Ramos (cell line): ENCODE measurements at regions not wholly inside any gene's neighbourhood (a gene's known extent, or its start where the extent isn't known, plus 50 kb on each side); places are given as distances from the start of the nearest gene placed in this dataset.

Experiments
- in situ Hi-C: fragments of 300-500 bp; cut with MboI; formaldehyde crosslinking; loops from one replicate; pipeline ENCODE4 v1.14.3; 2022; ENCODE audit warnings: low sequenced_read_pairs; ENCODE audit not compliant: unreplicated experiment

DNA sequence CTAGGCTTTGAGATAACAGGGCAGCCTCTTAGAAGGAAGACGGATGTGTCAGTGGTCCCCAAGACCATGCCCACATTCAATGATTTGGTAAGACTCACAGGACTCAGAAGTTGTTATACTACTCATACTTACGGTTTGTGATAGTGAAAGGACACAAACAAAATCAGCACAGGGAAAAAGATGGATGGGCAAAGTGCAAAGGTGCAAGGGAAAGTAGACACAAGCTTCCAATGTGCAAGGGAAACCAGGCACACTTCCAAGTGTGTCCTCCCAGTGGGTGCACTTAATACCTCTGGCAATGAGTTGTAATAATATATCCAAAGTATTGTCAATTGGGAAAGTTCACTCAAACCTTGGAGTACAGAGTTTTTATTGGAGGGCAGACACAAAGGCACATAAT lies 53.8 kb upstream of the VCX start:
- in situ Hi-C loops = no loop called here

DNA sequence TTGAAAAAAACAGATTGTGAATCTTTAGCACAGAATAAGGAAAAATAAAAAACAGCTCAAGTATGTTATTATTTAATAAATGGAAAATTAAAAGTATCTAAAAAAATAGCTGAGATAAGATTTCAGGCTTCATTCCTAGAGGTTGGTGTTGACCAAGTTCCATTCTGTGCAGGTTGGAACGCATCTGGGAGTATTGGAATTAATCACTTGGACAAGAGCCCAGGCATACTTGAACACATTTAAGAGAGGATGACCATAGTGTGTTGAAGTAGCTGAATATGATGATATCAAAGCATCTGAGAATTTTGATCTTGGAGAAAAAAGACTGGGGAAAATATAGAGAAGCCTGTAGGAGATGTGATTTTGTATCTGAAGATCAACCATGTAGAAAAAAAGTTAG lies 54.6 kb upstream of the VCX start:
- in situ Hi-C loops = no loop called here

DNA sequence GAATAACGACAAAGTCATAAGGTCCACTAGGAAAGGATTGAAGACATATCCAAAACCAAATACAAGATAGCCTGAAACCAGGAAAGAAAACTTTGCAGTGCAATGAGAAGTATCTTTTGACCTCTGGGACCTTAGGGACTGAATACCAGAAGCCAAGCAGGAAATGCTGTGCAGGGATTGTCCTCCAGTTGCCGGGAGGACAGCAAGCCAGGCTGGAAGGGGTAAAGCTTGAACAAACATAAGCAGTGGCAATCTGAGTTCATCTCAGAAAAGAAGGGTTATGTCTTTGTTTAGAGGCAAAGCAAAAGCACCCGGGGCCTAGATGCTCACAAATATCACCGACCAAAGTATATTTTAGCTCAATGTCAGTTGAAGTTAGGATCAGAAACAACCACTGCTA lies 55.3 kb upstream of the VCX start:
- in situ Hi-C loops = no loop called here

DNA sequence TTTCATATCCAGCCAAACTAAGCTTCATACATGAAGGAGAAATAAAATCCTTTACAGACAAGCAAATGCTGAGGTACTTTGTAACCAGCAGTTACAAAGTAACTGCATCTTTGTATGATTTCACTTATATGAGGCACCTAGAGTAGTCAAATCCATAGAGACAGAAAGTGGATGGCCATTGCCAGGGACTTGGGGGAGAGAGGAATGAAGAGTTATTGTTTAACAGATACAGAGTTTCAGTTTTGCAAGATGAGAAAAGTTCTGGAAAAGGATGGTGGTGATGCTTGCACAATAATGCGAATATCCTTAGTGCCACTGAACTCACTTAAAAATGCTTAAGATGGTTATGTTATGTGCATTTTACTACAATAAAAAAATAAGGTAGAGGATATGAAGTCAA lies 58.4 kb upstream of the VCX start:
- in situ Hi-C loops = no loop called here

DNA sequence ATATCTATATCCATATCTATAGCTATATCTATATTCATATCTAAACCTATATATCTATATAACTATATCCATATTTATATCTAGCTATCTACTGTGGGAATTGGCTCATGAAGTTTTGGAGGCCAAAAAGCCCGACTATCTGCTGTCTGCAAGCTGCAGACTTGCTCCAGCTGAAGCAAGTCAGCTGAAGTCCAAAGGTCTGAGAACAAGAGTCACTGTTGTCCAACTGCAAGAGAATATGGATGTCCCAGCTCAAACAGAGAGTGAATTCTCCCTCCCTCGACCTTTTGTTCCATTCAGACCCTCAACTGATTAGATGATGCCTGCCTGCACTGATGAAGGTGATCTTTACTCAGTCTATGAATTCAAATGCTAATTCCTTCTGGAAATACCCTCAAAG lies 63.3 kb upstream of the VCX start:
- in situ Hi-C loops = no loop called here

DNA sequence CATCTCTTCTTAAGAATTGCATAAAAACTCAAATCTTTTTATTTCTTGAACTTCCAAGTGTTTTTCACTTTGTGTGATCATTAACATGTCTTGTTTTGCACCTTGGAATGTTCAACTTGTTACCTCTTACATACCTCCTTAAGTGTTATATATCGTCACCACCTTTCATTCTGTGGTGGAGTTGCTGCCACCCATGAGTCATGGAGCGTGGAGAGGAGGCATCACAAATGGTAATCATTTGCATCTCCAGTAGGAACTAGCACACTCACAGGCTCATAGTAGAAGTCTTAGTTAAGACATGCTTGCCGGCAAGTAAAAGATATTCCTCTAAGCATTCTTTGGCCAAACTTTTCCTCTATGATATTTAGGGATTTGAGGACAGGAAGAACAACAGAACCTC lies 67.0 kb upstream of the VCX start:
- in situ Hi-C loops = no loop called here

DNA sequence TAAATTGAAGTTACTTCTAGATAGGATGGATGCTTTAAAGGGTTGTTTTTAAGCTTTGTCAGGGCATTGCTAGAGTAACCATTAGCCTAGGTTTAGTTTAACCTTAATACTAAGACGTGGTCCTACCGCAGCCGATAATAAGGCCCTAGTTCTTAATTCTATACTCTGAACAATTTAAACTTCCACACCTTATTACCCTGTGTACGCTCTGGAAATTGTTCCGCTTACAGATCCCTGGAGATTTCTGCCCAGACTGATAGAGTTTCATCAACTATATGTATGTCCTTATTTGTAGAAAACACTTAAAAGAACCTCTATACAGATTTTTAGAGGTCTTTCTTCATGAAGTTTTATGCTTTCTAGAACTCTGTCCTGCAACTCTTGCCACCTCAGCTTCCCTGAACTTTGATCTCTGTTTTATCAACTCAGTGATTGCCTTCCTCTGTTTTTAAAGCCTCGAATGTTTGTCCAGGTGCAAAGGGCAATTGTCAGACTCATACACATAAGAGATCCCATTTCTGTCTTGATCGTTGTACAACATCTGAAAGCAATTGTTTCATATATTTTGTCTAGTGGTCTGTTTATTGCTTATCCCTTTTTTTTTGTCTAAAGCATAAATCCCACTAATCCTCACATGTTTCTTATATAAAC lies 71.1 kb upstream of the VCX start:
- in situ Hi-C loops = no loop called here

DNA sequence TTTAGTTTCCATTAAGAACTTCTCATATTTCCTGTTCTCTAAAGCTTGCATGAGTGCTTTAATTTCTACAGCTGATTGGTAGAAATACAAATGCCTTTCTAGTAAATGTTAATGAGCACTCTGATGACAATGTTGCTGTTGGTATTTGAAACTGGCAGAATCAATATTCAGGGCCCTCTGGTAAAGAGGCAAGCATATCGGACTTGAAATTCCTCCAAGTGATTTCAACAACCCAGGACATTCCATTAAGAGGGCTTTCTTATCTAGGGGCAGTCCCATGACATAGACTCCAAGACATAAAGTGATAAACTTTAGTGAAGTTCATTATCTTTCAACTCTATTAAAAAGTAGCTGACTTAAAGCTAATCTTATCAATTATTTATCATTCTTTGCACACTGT lies 83.1 kb upstream of the VCX start:
- in situ Hi-C loops = no loop called here

DNA sequence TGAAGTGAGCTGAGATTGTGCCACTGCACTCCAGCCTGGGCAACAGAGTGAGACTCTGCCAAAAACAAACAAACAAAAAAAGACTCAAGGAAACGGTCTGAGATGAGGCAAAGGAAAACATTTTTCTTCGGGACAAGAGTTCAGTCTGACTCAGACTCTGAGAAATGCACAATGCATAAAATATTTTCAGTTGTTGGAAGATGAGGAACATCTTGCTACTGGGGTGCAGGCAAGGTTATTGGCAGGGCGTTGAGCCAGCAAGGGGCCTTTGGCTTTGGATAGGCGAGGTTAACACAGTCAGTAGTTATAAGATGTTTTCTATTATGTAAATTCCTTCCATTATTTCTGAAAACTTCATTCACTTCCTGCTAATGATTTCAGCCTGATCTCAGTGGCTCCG lies 96.1 kb upstream of the VCX start:
- in situ Hi-C loops = no loop called here

DNA sequence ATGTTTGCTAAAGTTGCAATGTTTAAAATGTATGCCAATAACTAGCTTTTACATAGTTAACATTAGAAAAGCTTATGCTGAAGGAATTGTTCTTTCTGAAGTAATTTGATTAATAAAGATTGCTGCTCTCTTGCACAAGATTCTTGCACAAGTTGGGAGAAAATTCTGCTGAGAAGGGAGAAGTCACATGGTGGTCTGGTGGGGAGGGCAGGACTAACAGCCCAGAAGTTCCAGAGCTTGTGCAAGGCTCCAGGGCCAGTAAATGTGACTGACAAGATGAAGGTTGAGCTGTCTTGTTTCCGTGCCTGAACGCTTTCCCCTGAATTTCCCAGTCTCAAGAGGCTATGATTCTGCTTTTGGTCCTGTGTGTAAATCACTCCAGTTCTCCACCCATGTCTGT lies 112.9 kb upstream of the VCX start:
- in situ Hi-C loops = no loop called here

DNA sequence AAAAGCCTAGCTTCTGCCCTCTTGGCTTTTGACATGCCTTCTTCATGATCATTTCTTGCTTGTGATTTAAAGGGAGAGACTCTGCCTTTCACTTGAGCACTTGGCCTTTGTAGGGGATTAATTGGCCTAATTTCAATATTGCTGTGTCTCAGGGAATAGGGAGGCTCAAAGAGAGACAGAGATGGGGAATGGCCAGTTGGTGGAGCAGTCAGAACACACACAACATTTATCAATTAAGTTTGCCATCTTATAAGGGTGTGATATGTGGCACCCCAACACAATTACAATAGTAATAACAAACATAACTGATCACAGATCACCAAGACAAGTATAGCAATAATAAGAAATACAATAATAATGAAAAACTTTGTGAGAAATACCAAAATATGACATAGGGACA lies 122.5 kb upstream of the VCX start:
- in situ Hi-C loops = no loop called here

DNA sequence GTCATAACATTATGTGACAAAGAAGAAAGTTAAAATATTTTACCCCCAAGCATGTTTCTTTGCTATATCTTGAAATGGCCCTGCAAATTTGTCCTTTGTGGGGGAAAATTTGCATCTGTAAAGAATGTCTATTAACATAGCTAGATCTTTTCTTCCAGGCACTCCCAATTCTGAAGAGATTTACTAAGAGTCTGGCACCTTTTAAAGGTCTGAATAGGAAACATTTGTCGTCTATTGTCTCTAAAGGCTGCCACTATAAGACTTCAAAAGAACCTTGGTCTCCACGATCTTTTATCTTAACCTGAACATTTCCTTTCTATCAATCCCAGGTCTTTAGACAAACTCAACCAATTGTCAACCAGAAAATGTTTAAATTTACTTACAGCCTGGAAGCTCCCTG lies 128.6 kb upstream of the VCX start:
- in situ Hi-C loops = no loop called here

DNA sequence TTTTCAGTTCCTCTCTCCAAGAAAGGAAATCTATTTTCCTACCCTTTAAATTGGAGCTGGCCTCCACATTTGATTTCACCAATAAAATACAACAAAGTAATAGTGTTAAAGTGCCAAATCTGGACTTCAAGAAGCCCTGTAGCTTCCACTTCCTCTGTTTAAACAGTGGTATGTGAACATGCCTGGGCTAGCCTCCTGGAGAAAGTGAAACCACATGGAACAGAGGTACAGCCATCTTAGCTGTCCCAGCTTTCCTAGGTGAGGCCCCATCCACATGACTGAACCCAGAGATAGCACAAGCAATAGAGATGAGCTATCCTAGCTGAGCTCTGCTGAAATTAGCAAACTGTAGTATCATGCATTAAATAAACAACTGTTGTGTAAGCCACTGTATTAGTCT lies 131.8 kb upstream of the VCX start:
- in situ Hi-C loops = no loop called here

DNA sequence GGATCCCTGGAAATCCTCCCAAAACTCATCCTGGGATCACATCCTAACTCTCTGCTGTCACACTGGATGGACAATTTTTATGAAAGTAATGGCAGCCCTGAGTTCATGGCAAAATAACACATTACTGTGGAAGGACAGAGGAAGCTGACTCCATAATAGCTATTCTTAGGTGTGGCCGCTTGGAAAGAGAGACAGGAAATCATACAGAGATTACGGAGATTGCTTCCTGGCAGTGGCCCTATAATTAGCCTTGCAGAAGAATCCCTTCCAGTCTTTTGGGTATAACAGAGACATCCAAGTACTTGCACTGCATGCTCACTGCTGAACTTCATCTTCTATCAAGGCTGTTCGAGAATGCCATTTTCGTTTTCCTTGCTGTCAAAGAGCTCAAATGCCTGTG lies 133.1 kb upstream of the VCX start:
- in situ Hi-C loops = no loop called here

DNA sequence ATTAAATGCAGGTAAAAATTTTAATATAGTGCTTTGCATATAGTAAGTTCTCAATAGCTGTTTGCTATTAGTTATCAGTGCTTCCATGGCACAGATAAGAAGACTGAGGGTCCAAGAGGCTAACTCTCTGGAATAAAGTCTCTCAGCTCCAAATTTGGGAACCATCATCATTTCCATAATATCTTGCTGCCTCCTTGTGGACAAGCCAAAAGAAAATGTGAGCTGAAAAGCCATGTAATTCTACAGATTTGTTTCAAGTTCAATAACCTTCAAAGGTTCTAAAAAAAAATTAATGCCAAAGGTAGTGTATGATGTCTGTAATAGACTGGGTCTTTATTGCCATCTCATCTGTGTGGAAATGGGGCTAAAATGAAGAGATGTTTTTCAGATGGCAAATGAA lies 136.9 kb upstream of the VCX start:
- in situ Hi-C loops = no loop called here

DNA sequence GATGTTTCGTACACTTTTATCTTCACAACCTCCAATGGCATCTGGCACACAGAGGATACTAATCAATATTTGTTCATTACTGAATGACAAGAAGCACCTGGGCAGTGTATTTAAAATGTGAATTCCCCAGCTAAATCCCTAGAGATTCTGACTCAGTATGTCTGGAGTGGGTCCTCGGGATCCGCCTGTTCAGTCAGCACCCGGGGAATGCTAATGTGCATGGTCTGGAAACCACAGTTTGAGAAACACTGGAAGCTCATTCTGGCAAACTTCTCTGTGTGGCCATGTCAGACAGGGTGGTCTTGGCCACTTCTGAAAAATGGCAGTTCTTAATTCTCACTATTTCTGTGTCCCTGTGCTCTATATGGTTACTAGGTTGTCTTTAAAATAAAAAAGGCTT lies 138.8 kb upstream of the VCX start:
- in situ Hi-C loops = no loop called here

DNA sequence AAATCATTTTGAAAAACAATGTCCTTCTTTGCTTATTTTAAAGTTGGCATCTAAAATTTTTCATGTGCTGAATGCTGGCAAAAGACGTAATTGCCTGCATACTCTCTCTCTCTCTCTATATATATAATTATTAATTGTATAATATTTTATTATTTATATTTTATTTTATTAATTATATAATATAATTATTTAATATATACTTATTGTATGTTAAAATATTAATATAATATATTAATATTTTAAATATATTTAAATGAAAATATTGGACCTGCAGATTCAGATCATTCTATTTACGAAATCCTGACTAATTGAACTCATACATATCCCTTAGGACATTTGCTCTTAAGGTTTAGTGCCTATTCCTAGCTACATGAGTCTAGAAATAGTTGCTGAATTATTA lies 144.7 kb upstream of the VCX start:
- in situ Hi-C loops = no loop called here

DNA sequence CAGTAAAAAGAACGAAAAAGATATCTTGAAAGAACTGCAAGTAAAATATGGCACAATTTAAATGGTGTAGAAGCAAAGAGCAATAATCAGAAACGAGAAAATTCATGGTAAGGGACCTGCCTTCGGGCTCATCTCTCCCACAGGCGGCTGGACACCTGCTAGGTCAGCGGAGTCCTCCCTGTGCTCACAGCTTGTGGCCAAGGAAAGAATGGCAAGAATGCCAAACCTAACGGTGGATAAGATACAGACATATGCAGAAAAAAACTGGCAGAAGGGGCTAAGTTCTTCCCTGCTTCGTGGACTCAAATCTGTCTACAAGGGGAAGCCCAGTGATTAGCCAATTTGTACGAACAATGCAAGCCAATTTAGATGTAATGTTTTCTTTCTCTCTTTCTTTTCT lies 152.1 kb upstream of the VCX start:
- in situ Hi-C loops = no loop called here

DNA sequence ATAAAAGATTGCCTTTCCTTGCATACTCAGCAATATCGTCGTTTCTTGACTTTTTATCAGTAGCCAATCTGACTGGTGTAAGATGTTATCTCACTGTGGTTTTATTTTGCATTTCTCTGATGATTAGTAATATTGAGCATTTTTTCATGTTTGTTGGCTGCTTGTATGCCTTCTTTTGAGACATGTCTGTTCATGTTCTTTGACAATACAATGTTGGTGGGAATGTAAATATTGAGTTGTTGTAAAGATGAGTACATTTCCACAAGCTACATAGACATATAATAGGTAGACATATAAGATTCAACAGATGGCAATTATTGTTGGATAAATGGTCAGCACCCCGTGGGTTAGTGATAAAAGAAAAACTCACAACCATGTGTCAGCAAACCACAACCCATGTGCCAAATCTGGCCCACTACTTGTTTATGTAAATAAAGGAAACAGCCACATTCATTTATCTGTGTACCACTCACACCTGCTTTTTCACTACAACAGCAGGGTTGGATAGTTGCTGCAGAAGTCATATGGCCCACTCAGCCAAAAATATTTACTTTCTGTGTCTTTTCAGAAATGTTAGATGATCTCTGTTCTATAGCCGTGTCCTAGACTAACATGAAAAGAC lies 153.1 kb upstream of the VCX start:
- in situ Hi-C loops = no loop called here

DNA sequence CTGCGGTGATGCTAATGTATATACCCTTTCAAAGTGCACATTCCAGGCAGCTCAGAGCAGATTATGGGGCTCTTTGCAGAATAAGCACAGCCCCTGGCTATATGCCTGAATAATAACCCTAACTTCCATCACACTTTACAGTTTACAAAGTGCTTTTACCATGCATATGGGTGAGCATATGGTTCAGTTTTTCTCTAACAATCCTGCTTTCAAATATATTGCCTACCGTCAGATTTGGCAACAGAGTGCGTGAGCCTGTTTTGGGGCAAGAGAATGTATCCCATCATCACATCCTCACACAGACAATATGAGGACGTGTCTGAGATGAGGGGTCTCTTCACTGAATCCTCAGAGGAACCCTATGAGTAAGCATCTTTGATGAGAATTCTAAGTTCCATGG lies 162.8 kb upstream of the VCX start:
- in situ Hi-C loops = no loop called here

DNA sequence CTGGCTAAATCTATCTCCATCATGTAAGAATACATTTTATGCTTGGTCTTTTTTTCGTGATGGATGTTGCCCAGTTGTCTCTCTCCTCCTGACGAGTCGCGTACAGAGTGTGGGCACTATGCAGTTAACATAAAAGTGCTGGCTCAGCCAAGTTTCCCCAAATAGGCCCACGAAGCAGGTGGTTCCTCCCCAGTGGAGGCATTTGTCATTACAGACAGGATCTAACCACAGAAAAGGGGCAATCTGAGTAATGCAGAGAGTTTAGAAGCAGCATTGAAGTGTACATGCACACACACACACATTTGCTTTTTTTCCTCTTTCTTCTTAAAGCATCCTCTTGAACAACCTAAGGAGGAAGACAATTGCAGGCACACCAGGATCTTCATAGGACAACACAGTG lies 188.7 kb upstream of the VCX start:
- in situ Hi-C loops = no loop called here

DNA sequence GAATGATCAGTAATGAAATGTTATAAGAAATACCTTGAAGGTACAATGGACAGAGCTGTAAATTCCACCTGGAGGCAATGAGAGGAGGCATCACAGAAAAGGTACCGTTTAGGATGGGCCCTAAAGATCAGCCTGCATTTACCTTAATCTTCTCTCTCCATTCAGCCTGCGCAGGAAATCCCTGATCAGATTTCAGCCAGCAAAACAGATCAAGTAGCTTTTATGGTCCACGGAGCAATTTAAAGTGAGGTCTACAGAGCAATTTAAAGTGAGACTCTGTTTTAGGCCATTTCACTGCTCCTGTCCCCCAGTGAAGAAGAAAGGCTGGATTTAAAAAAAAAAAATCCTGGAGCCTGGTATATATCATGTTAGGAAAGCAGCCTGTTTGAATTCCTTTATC lies 195.1 kb upstream of the VCX start:
- in situ Hi-C loops = no loop called here

DNA sequence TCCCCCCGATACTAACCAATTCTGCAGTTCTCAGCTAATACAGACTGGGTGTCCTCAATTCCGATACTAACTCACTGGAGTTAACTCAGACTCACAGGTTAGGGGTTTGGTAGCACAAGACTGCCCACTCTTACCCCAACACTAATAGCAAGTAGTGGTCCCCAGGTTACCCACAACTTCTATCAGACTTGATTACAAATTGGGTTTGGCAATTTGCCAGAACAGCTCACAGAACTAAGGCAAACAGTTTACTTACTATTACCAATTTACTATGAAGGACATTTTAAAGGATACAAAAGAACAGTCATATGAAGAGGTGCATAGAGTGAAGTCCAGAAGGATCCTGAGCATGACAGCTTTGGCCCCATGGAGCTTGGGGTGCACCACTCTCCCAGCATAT lies 201.8 kb upstream of the VCX start:
- in situ Hi-C loops = no loop called here
